GM18519 (cell line): ENCODE measurements at regions not wholly inside any gene's neighbourhood (a gene's known extent, or its start where the extent isn't known, plus 50 kb on each side); places are given as distances from the start of the nearest gene placed in this dataset.
"Not testable (repeated sequence)": the region's sequence is repeated elsewhere in the genome, so short reads cannot be mapped to it uniquely, and the experiment has no call there.

Experiments used
- ATAC-seq: cut with Tn5 transposase; IDR thresholded peaks from one replicate; pipeline ENCODE4 v1.9.1; 2021; ENCODE audit warnings: mild to moderate bottlenecking, moderate library complexity; ENCODE audit not compliant: unreplicated experiment, low FRiP score

DNA sequence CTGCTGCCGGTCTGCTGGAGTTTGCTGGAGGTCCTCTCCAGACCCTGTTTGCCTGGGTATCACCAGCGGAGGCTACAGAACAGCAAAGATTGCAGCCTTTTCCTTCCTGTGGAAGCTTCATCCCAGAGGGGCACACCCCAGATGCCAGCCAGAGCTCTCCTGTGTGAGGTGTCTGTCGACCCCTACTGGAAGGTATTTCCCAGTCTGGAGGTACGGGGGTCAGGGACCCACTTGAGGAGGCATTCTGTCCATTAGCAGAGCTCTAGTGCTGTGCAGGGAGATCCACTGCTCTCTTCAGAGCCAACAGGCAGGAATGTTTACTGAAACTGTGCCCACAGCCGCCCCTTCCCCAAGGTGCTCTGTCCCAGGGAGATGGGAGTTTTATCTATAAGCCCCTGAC, 823.1 kb upstream of the HS3ST5 start:
- not testable (repeated sequence) for ATAC-seq

- no peak for ATAC-seq
Observed at GRCh38 chr6:115159733-115160132, 816.9 kb upstream of the HS3ST5 start.

DNA sequence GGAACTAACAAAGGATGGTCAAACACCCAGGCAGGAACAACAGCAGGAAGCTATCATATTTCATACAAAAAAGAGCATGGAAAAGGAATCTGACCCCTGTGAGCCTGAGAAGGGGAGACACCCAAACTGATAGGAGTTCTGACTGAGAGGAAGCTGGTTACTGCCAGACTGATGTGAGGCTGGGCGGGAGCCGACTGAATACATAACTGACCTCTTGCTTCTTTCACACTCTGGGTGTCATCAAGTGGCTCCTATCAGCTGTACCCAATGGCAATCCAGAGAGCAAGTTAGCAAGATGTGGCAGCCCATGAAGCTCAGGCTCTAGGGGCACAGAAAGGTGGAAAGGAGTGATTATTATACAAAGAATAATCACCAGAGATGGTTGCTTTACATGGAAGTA, 795.1 kb upstream of the HS3ST5 start:
- no peak for ATAC-seq

DNA sequence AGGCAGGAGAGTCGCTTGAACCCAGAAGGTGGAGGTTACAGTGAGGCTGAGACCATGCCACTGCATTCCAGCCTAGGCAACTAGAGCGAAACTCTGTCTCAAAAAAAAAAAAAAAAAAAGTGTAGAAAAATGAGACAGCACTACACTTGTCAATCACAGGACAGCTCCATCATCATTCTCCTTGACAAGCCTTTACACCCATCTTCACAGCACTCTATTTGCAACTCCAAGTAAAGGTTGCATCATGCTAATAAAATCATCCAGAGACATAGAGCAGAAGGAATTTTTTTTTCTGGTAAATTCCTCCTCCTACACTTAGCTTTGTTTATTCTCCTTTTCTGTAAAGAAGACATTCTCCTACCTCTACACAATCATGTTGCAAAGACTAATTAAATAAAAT, 791.0 kb upstream of the HS3ST5 start:
- no peak for ATAC-seq

DNA sequence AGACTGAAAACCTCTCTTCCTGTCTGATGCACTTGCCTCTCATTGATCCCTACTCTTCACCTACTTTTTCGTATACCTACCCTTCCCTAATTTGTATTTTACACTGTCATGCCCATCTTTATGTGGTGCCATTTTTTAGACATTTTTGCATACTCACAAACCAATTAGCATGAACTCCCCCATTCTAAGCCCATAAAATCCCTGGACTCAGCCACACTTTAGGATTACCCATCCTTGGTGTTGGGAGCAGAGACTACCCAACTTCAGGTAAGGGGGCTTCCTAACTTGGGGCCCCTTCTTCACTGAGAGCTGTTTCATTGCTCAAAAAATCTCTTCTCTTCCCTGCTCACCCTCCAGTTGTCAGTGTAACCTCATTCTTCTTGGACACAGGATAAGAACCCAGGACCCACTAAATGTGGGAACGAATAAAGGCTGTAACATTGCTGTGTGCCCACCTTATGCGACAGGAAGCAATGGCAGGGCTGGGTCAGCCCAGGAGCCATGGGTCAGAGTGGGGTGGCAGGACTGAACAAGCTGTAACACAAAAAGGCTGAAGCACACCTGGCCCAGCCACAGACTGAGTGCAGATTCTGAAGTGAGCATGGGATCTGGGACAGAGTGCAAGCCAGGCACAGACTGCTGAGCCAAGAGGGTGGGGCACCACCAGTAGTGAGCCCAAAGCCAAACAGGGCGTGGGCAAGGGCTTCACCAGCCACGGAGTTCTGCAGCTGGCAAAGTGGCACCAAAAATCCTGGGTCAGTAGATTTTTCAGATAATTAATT, 789.1 kb upstream of the HS3ST5 start:
- no peak for ATAC-seq

GRCh38 chr6:115121513-115121912, 778.7 kb upstream of the HS3ST5 start:
- ATAC-seq, result not testable (repeated sequence)

DNA sequence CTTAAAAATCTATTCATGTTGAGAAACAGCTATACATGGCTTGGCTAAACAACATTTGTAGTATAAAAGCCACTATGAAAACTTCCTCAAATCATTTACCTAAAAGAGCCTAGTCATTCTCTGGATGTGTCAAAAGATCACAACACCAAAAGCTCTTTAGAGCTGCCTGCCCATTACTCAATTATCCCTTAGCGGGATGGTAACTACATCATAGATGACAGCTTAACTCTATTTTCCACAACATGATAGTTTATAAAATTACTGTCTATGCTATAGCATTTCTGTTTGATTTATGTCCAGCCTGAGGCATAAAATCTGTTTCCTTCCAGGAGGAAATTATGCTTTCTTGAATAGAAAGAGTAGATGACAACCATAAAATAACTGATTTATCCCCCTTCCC, 777.6 kb upstream of the HS3ST5 start:
- ATAC-seq, result no peak

DNA sequence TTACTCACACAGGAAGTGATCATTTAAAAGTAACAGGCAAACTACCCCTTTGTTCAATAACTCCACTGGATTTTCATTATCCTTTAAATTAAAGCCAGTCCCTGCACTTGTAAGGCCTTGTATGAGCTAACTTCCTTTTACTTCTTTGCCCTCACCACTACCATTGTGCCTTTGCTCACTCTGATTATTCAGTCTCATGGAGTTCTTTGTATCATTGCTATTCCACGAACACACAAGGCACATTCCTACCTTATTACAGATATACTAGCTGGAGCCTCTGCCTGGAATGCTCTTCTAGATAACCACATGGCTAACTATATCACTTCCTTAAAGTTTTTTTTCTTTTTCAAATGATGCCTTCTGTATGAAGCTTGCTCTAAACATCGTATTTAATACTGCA, 748.6 kb upstream of the HS3ST5 start:
- ATAC-seq, result no peak

DNA sequence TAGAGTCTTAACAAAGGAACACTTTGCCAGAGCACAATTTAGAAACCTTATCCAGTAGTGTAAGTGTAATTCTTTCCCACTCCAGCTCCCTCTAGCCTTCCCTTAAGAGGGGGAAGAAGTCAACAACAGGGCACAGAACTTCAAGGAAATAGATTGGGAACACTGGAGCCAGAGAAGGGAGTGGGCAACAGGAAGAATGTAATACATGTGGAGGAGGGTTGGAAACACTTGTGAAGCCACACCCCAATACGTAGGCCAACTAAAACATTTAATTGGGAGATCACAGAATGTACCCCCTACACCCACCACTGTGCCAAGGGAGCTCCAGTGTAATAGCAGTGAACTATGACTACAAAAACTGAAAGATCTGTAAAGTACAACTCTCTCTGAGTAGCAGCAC, 735.7 kb upstream of the HS3ST5 start:
- ATAC-seq, result no peak

- no peak for ATAC-seq
Observed at GRCh38 chr6:115071962-115072361, 729.1 kb upstream of the HS3ST5 start.

GRCh38 chr6:115067690-115068447, 725.0 kb upstream of the HS3ST5 start:
- no peak for ATAC-seq

- no peak for ATAC-seq
Observed at GRCh38 chr6:115064680-115065079, 721.9 kb upstream of the HS3ST5 start.

GRCh38 chr6:115060581-115060980, 717.8 kb upstream of the HS3ST5 start:
- ATAC-seq, result no peak

GRCh38 chr6:115058414-115059211, 715.8 kb upstream of the HS3ST5 start:
- ATAC-seq, result peak; percentile 47

GRCh38 chr6:115055579-115055978, 712.8 kb upstream of the HS3ST5 start:
- no peak for ATAC-seq

DNA sequence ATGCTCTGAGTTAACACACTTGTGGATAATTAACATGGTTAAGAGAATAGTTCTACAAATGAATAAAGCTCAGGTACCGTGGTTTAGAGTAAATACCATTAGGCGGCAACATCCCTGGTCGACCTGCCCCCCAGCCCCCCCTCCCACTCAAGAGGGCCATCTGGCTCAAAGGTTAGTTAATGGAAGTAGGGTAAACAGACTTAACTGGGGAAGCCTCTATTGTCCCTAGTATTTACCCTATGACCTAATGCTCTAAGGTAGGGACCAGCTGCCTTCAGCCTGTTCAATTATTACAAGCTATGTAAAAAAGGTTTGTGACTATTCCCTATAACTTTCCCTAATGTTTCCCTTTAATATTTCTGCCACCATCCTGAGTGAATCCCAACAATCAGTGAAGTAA, 711.4 kb upstream of the HS3ST5 start:
- ATAC-seq, result not testable (repeated sequence)

DNA sequence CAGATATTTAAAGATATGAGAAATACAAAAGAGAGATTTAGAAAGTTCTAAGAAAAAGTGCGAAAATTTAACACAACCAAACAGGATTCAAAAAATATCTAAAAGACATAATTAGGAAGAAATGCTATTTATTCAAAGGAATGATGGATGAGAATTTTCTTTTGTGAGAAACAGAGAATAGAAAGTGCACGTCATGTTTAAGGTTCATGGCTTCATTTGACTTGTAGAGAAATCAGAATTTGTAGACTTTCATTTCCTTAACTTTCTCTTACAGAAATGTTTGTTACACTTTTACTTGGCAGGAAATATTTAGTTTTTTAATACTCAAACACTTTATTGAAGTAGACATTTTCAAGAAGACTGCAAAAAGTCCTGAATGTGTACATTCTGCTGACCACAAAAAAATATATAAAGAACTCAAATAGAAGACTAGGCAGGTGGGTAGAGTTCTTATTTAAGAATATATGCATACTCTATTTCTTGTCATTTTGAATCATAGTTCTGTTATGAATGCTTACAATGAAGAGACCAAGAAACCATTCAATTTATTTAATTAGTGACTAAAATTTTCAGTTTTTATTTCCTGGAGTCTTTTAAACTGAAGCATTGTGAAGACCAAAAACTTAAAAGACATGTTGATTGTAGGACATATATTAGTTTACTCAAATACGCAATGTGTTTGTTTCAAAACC, 710.5 kb upstream of the HS3ST5 start:
- no peak for ATAC-seq

GRCh38 chr6:115016593-115016992, 673.8 kb upstream of the HS3ST5 start:
- ATAC-seq, result no peak

GRCh38 chr6:115004982-115005381, 662.2 kb upstream of the HS3ST5 start:
- ATAC-seq, result no peak

GRCh38 chr6:115004204-115004603, 661.4 kb upstream of the HS3ST5 start:
- ATAC-seq, result no peak
